Calu3 (cell line): ENCODE measurements at regions not wholly inside any gene's neighbourhood (a gene's known extent, or its start where the extent isn't known, plus 50 kb on each side); places are given as distances from the start of the nearest gene placed in this dataset.
"Not testable (repeated sequence)": the region's sequence is repeated elsewhere in the genome, so short reads cannot be mapped to it uniquely, and the experiment has no call there.

Source experiments
- BruUV-seq: library from RNA; stranded (reverse); fragments of 400-500 nt; replicated peaks from 2 replicates; lab custom pipeline; 2021; lab: Mats Ljungman, UMichigan
- CTCF ChIA-PET: fragments of 300-600 bp; sonication (Branson Sonifier 250); formaldehyde crosslinking; loops from one replicate; lab custom pipeline; 2022; ENCODE audit warnings: antibody characterized with exemption; lab: Charles Lee
- DNase-seq: peaks from one replicate; pipeline ENCODE4 v3.0.0; 2022
- H3K27ac Mint-ChIP-seq: one replicate; pipeline ENCODE4 v1.8.0; 2022; ENCODE audit warnings: mixed read lengths; ENCODE audit not compliant: unreplicated experiment
- H3K27me3 Mint-ChIP-seq: one replicate; pipeline ENCODE4 v1.8.0; 2022; ENCODE audit warnings: mixed read lengths; ENCODE audit not compliant: unreplicated experiment
- H3K36me3 Mint-ChIP-seq: one replicate; pipeline ENCODE4 v1.8.0; 2022; ENCODE audit warnings: mild to moderate bottlenecking, moderate library complexity, mixed read lengths; ENCODE audit not compliant: insufficient read depth, unreplicated experiment
- H3K4me1 Mint-ChIP-seq: one replicate; pipeline ENCODE4 v1.8.0; 2022; ENCODE audit warnings: mild to moderate bottlenecking, low read depth, mixed read lengths; ENCODE audit not compliant: unreplicated experiment
- H3K4me3 Mint-ChIP-seq: one replicate; pipeline ENCODE4 v1.8.0; 2022; ENCODE audit warnings: mild to moderate bottlenecking, low read depth, moderate library complexity, mixed read lengths; ENCODE audit not compliant: unreplicated experiment
- H3K9me3 Mint-ChIP-seq: one replicate; pipeline ENCODE4 v1.8.0; 2022; ENCODE audit warnings: low read depth, mixed read lengths; ENCODE audit not compliant: unreplicated experiment
- CTCF ChIP-seq: fragments of 200-600 bp; IDR thresholded peaks from one replicate; pipeline ENCODE4 v1.8.0; 2022; ENCODE audit warnings: antibody characterized with exemption; ENCODE audit not compliant: unreplicated experiment
- intact Hi-C: fragments of 100-400 bp; cut with micrococcal nuclease; formaldehyde crosslinking; loops from one replicate; pipeline ENCODE4 v1.10.0; 2022; ENCODE audit not compliant: unreplicated experiment

DNA sequence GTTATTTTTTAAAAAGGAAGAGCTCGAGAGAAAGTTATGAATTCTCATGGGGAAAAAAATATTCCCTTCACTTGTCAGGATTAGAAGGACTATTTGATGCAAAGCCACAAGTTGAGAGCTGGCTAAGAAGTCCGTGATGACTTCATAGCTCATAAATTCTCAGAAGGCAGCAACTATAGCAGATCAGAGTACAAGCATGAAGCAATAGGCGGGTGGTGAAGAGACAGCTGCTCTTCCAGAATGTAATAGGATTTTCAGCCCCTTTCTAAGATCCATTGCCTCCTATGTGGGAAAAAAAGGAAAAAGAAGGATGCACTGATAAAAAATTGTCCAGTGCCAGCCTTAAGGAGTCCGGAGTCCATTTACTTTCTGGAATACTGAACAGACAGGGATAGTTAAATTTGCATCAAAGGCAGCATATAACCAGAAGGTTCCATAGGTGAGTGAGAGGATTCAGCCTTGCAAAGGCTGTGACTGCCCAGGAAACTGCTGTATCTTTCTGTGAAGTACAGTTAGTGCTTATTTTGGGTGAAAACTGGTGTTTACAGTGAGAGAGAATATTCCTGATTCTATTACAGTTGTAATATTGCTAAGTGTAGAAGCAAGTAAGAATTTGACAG lies 929.5 kb upstream of the ALCAM start:
- H3K4me3 Mint-ChIP-seq, result no peak overlapping the region
- H3K36me3 Mint-ChIP-seq, result peaks cover 5% of the 10 kb centered on the region
- no peak overlapping the region for H3K27ac Mint-ChIP-seq
- no TSS peak for BruUV-seq
- no peak for TF ChIP-seq CTCF
- peaks cover 9% of the 10 kb centered on the region for H3K4me1 Mint-ChIP-seq
- CTCF ChIA-PET, result no interaction called here
- H3K9me3 Mint-ChIP-seq, result no peaks in the 10 kb centered on the region
- DNase-seq, result no peak
- no peaks in the 10 kb centered on the region for H3K27me3 Mint-ChIP-seq
- intact Hi-C loops, result no loop called here

GRCh38 chr3:104437891-104438290 lies 928.8 kb upstream of the ALCAM start:
- Mint-ChIP-seq H3K27ac (no peak overlapping the region), H3K4me1 (peaks cover 9% of the 10 kb centered on the region), H3K36me3 (peaks cover 5% of the 10 kb centered on the region), H3K4me3 (no peak overlapping the region), H3K9me3 (no peaks in the 10 kb centered on the region), H3K27me3 (no peaks in the 10 kb centered on the region)
- no peak for DNase-seq
- CTCF ChIA-PET, result no interaction called here
- TF ChIP-seq CTCF, result no peak
- intact Hi-C loops, result no loop called here
- BruUV-seq, result no TSS peak

DNA sequence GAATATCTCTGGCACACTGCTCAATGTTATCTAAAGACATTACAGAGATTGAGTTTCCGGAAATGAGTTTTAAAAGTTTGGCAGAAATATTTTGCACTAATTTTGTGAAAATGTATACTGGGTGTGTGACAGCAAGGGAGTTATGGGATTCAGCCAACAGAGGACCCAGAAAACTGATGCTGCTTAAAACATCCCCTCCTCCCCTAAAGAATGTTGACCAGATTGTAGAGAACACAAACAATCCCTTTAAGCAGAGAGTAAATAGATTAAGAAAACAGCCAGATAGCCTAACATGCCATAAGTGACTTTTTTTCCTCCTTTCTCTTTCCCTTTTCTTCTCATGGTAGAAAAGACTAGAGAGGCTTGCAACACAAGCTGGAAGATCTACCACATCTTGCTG lies 928.0 kb upstream of the ALCAM start:
- DNase-seq, result no peak
- Mint-ChIP-seq H3K27me3 (no peaks in the 10 kb centered on the region), H3K4me3 (no peak overlapping the region), H3K27ac (no peak overlapping the region), H3K4me1 (peaks cover 9% of the 10 kb centered on the region), H3K36me3 (peaks cover 5% of the 10 kb centered on the region), H3K9me3 (peaks cover 2% of the 10 kb centered on the region)
- BruUV-seq, result no TSS peak
- TF ChIP-seq CTCF, result no peak
- intact Hi-C loops, result no loop called here
- CTCF ChIA-PET, result no interaction called here

DNA sequence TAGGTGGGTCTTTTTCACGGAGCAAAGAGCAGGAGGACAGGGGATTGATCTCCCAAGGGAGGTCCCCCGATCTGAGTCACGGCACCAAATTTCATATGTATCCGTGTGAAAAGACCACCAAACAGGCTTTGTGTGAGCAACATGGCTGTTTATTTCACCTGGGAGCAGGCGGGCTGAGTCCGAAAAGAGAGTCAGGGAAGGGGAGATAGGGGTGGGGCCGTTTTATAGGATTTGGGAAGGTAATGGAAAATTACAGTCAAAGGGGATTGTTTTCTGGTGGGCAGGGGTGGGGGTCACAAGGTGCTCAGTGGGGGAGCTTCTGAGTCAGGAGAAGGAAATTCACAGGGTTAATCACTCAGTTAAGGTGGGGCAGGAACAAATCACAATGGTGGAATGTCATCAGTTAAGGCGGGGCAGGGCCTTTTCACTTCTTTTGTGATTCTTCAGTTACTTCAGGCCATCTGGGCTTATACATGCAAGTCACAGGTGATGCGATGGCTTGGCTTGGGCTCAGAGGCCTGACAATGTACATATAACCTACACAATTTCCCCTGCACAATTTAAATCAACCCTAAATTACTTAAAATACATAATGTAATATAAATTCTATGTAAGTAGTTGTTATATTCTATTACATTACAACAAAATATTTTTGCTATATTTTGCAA lies 921.3 kb upstream of the ALCAM start:
- BruUV-seq, H3K27ac Mint-ChIP-seq, H3K4me3 Mint-ChIP-seq, DNase-seq, H3K36me3 Mint-ChIP-seq, H3K4me1 Mint-ChIP-seq, CTCF ChIA-PET, H3K27me3 Mint-ChIP-seq, intact Hi-C loops, H3K9me3 Mint-ChIP-seq: not testable (repeated sequence)

GRCh38 chr3:104447681-104448080 lies 919.0 kb upstream of the ALCAM start:
- H3K27me3 Mint-ChIP-seq, result no peaks in the 10 kb centered on the region
- CTCF ChIA-PET, result interaction anchor here (0.7 kb wide), 1 partner anchor 760 kb away, joined by 3 read pairs; no protein-coding TSS in a partner anchor
- DNase-seq, result no peak
- no peak overlapping the region for H3K27ac Mint-ChIP-seq
- no peaks in the 10 kb centered on the region for H3K4me1 Mint-ChIP-seq
- H3K36me3 Mint-ChIP-seq, result no peaks in the 10 kb centered on the region
- H3K4me3 Mint-ChIP-seq, result no peak overlapping the region
- intact Hi-C loops, result no loop called here
- H3K9me3 Mint-ChIP-seq, result peaks cover 9% of the 10 kb centered on the region
- TF ChIP-seq CTCF, result no peak
- BruUV-seq, result no TSS peak
